Keratinocyte (primary cell): ENCODE measurements at regions not wholly inside any gene's neighbourhood (a gene's known extent, or its start where the extent isn't known, plus 50 kb on each side); places are given as distances from the start of the nearest gene placed in this dataset.

Source experiments
- DNase-seq: peaks from one replicate; pipeline ENCODE4 v3.0.0-alpha.2; 2011; ENCODE audit warnings: low read depth, missing footprints, low spot score
- FAIRE-seq: peaks from 2 replicates; lab custom pipeline; 2011; peaks lifted over from hg19 to GRCh38; lab: Jason Lieb, UNC
- H2AFZ ChIP-seq: 2 replicates; pipeline ENCODE4 v1.6.0; 2012; ENCODE audit warnings: low read length, control low read depth, inconsistent platforms; ENCODE audit not compliant: control insufficient read depth
- H3K27ac ChIP-seq: 2 replicates; pipeline ENCODE4 v1.5.1; 2011; ENCODE audit warnings: low read length; ENCODE audit not compliant: control insufficient read depth, insufficient read depth
- H3K27me3 ChIP-seq: 3 replicates; pipeline ENCODE4 v1.6.0; 2011; ENCODE audit warnings: low read length; ENCODE audit not compliant: control insufficient read depth, insufficient read depth; ENCODE audit errors: extremely low read depth
- H3K36me3 ChIP-seq, 2 experiments: 2 replicates in 1 of 2; 3 replicates in 1 of 2; pipeline ENCODE4 v1.5.1; 2011; ENCODE audit warnings: low read length in 2 of 2, mild to moderate bottlenecking in 1 of 2; ENCODE audit not compliant: control insufficient read depth in 2 of 2, insufficient read depth in 2 of 2; ENCODE audit errors: extremely low read depth in 1 of 2
- H3K4me1 ChIP-seq: 3 replicates; pipeline ENCODE4 v1.5.1; 2011; ENCODE audit warnings: low read length; ENCODE audit not compliant: control insufficient read depth, insufficient read depth; ENCODE audit errors: extremely low read depth
- H3K4me2 ChIP-seq: 3 replicates; pipeline ENCODE4 v1.6.0; 2011; ENCODE audit warnings: low read depth, low read length; ENCODE audit not compliant: control insufficient read depth, insufficient read depth; ENCODE audit errors: extremely low read depth
- H3K4me3 ChIP-seq, 3 experiments: fragments of 200-600 bp in 1 of 3; sonication (generic) in 1 of 3; 2 replicates in 2 of 3; 3 replicates in 1 of 3; pipeline ENCODE4 v1.5.1; 2011 to 2016; ENCODE audit warnings: low read length in 3 of 3, mild to moderate bottlenecking in 3 of 3, control low read depth in 2 of 3, inconsistent platforms in 1 of 3, low read depth in 1 of 3, mixed read lengths in 1 of 3, mixed run types in 1 of 3, moderate library complexity in 1 of 3; ENCODE audit not compliant: control insufficient read depth in 2 of 3, insufficient read depth in 2 of 3; ENCODE audit errors: extremely low read depth in 1 of 3
- H3K79me2 ChIP-seq: 2 replicates; pipeline ENCODE4 v1.6.0; 2012; ENCODE audit warnings: low read length; ENCODE audit not compliant: control insufficient read depth, insufficient read depth
- H3K9ac ChIP-seq: 3 replicates; pipeline ENCODE4 v1.6.0; 2011; ENCODE audit warnings: low read length; ENCODE audit not compliant: control insufficient read depth, insufficient read depth; ENCODE audit errors: extremely low read depth
- H3K9me1 ChIP-seq: 3 replicates; pipeline ENCODE4 v1.6.0; 2011; ENCODE audit warnings: low read length; ENCODE audit not compliant: control insufficient read depth, insufficient read depth; ENCODE audit errors: extremely low read depth
- H3K9me3 ChIP-seq: 2 replicates; pipeline ENCODE4 v1.5.1; 2012; ENCODE audit warnings: low read depth, low read length; ENCODE audit not compliant: control insufficient read depth
- H4K20me1 ChIP-seq: 3 replicates; pipeline ENCODE4 v1.6.0; 2011; ENCODE audit warnings: low read length; ENCODE audit not compliant: control insufficient read depth, insufficient read depth; ENCODE audit errors: extremely low read depth
- CTCF ChIP-seq, 3 experiments: IDR thresholded peaks in 1 of 3; conservative IDR thresholded peaks in 1 of 3; optimal IDR thresholded peaks in 1 of 3; 2 replicates in 2 of 3; 3 replicates in 1 of 3; pipeline versions ENCODE3 to v1.5.1; 2011; ENCODE audit warnings: low read length in 3 of 3, mild to moderate bottlenecking in 3 of 3, moderate library complexity in 2 of 3, control low read depth in 1 of 3, inconsistent platforms in 1 of 3; ENCODE audit not compliant: insufficient read depth in 2 of 3; ENCODE audit errors: extremely low read depth in 1 of 3
- EZH2 ChIP-seq: IDR thresholded peaks from one replicate; pipeline ENCODE4 v1.6.1; 2012; ENCODE audit warnings: inconsistent platforms, mild to moderate bottlenecking, low read length, moderate library complexity
- dilution Hi-C: fragments of 300-500 bp; cut with MboI; formaldehyde crosslinking; loops from one replicate; pipeline ENCODE4 v1.7.0; 2020; ENCODE audit warnings: low sequenced_read_pairs; ENCODE audit not compliant: extremely low pct_ligation_motif_present

DNA sequence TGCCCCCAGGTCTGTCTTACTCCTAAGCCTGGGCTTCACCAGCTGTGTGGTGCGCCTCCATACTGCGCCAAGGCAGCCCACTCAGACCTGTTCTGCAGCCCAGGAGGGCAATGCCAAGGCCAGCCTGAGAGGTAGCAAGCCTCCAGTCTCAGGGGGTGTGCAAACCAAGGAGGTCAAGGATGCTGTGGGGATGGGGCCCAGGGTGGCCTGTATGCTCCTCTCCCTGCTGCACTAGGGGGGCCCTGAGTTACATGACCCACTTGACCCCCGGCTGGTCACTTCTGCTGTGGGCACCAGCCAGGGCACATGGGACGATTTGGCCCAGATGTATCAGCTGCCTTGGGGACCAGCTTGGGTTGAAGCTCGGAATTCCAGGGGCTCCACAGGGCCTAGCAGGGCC, 70.0 kb upstream of the SLC6A6 start:
- no peaks in the 10 kb centered on the region for H4K20me1 ChIP-seq
- peaks cover 3% of the 10 kb centered on the region for H3K27me3 ChIP-seq
- H3K36me3 ChIP-seq: no peaks in the 10 kb centered on the region
- no peak overlapping the region for H3K4me3 ChIP-seq
- no peaks in the 10 kb centered on the region for H3K79me2 ChIP-seq
- peaks cover 15% of the 10 kb centered on the region for H3K4me1 ChIP-seq
- dilution Hi-C loops: no loop called here
- FAIRE-seq: no peak
- H3K27ac ChIP-seq: no peak overlapping the region
- DNase-seq: no peak
- H3K4me2 ChIP-seq: no peak overlapping the region
- no peak for TF ChIP-seq EZH2
- TF ChIP-seq CTCF (optimal IDR thresholded peaks at IDR 0.05 in 1 of 3, IDR thresholded peaks at IDR 0.05 in 1 of 3, conservative IDR thresholded peaks at IDR 0.05 in 1 of 3; ENCODE audit: extremely low read depth in 1 of 3, insufficient read depth in 2 of 3, low read length in 3 of 3): no peak
- H3K9ac ChIP-seq: no peak overlapping the region
- no peak overlapping the region for H2AFZ ChIP-seq
- no peaks in the 10 kb centered on the region for H3K9me1 ChIP-seq
- no peaks in the 10 kb centered on the region for H3K9me3 ChIP-seq

- Histone ChIP-seq H3K79me2 (no peaks in the 10 kb centered on the region), H2AFZ (no peak overlapping the region), H3K4me3 (no peak overlapping the region), H3K9ac (no peak overlapping the region), H3K9me1 (no peaks in the 10 kb centered on the region), H4K20me1 (no peaks in the 10 kb centered on the region), H3K27me3 (peaks cover 6% of the 10 kb centered on the region), H3K4me2 (no peak overlapping the region), H3K27ac (no peak overlapping the region), H3K4me1 (peaks cover 19% of the 10 kb centered on the region), H3K9me3 (no peaks in the 10 kb centered on the region), H3K36me3 (no peaks in the 10 kb centered on the region)
- TF ChIP-seq CTCF (optimal IDR thresholded peaks at IDR 0.05 in 1 of 3, IDR thresholded peaks at IDR 0.05 in 1 of 3, conservative IDR thresholded peaks at IDR 0.05 in 1 of 3; ENCODE audit: extremely low read depth in 1 of 3, insufficient read depth in 2 of 3, low read length in 3 of 3): no peak
- TF ChIP-seq EZH2: no peak
- no peak for FAIRE-seq
- dilution Hi-C loops: no loop called here
- DNase-seq: no peak
These were observed 69.2 kb upstream of the SLC6A6 start for GRCh38 chr3:14333215-14333614.
